ENCODE measurements at regions not wholly inside any gene's neighbourhood (a gene's known extent, or its start where the extent isn't known, plus 50 kb on each side); places are given as distances from the start of the nearest gene placed in this dataset.

GRCh38 chr20:41902346-41902745 is 284.2 kb upstream of the CHD6 start:
- H3K36me3 ChIP-seq (ENCODE audit: control insufficient read depth in 1 of 2, insufficient read depth in 2 of 2, low read length in 2 of 2) = no peaks in the 10 kb centered on the region

DNA sequence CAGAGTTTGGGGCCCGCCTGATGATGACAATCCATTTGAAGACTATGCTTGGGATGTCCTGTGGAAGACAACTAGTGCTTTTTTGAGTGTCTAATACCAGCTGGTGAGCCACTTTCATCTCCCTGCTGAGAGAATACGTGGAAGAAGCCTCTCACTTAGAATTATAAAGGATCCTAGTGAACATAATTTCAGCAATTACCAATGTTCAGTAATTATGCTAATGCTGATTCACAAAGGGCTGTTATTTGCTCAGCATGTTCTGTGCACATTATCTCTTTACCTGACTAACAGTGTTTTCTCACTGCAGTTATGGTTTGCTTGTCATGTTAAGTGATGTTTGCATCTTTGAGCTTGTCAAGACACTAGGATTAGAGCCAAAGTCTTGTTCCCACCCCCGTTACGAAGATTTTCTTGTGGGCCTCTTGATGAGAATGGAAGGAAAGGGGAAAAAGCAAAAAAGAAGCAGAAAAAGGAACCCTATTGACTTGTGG is 282.1 kb upstream of the CHD6 start:
- ChIA-PET RAD21 (ENCODE audit: low non-redundant PET in 1 of 2, low total read pairs in 2 of 2, uncharacterized antibody in 2 of 2, unreplicated experiment in 2 of 2) (no interaction called here), CTCF (no interaction called here), POLR2A (no interaction called here)
- H3K9me3 ChIP-seq (ENCODE audit: control insufficient read depth in 1 of 2, insufficient read depth in 1 of 2, low read depth in 1 of 2, low read length in 2 of 2) = no peaks in the 10 kb centered on the region
- H3K9me2 ChIP-seq (ENCODE audit: insufficient read depth) = no peaks in the 10 kb centered on the region
- no peak for DNase-seq (ENCODE audit: low read depth, low spot score)
- no peak overlapping the region for H3K27ac ChIP-seq (ENCODE audit: low read depth, low read length)
- H3K36me3 ChIP-seq (ENCODE audit: control insufficient read depth in 1 of 2, insufficient read depth in 2 of 2, low read length in 2 of 2) = no peaks in the 10 kb centered on the region
- H3K79me2 ChIP-seq (ENCODE audit: insufficient read depth, low read length) = no peaks in the 10 kb centered on the region
- intact Hi-C loops (cut with micrococcal nuclease) = no loop called here
- TF ChIP-seq ELF1 (IDR thresholded peaks at IDR 0.05; ENCODE audit: borderline replicate concordance, low read depth) (no peak), POLR2A (IDR thresholded peaks at IDR 0.05; ENCODE audit: borderline replicate concordance, extremely low read depth, insufficient read depth, insufficient read length) (no peak), ZNF274 (IDR thresholded peaks at IDR 0.05; ENCODE audit: low read depth, low read length) (no peak)
- no peaks in the 10 kb centered on the region for H3K27me3 ChIP-seq (ENCODE audit: insufficient read depth, low read length)
- no peaks in the 10 kb centered on the region for H3K4me1 ChIP-seq (ENCODE audit: control insufficient read depth in 1 of 2, insufficient read depth in 2 of 2, low read length in 2 of 2)
- BruUV-seq (replicated peaks) = no TSS peak
- H4K20me1 ChIP-seq (ENCODE audit: insufficient read depth) = no peaks in the 10 kb centered on the region
- no peak overlapping the region for H3K4me3 ChIP-seq (replicated peaks in 1 of 2; ENCODE audit: low read depth in 1 of 2, low read length in 2 of 2)
- no peak for ATAC-seq
- H3K9ac ChIP-seq (ENCODE audit: low read length) = no peak overlapping the region
- no peak overlapping the region for H2AFZ ChIP-seq (ENCODE audit: low read depth, low read length, poor library complexity, severe bottlenecking)
- H3K4me2 ChIP-seq (ENCODE audit: low read length) = no peak overlapping the region

More at GRCh38 chr20:41902346-41902745, 284.2 kb upstream of the CHD6 start:
- no peaks in the 10 kb centered on the region for H3K9me3 ChIP-seq (ENCODE audit: control insufficient read depth in 1 of 2, insufficient read depth in 1 of 2, low read depth in 1 of 2, low read length in 2 of 2)
- no peak overlapping the region for H3K9ac ChIP-seq (ENCODE audit: low read length)
- ChIA-PET CTCF (no interaction called here), POLR2A (no interaction called here), RAD21 (ENCODE audit: low non-redundant PET in 1 of 2, low total read pairs in 2 of 2, uncharacterized antibody in 2 of 2, unreplicated experiment in 2 of 2) (no interaction called here)
- no peaks in the 10 kb centered on the region for H3K79me2 ChIP-seq (ENCODE audit: insufficient read depth, low read length)
- H4K20me1 ChIP-seq (ENCODE audit: insufficient read depth) = no peaks in the 10 kb centered on the region
- BruUV-seq (replicated peaks) = no TSS peak
- H2AFZ ChIP-seq (ENCODE audit: low read depth, low read length, poor library complexity, severe bottlenecking) = no peak overlapping the region
- no peaks in the 10 kb centered on the region for H3K27me3 ChIP-seq (ENCODE audit: insufficient read depth, low read length)
- H3K4me2 ChIP-seq (ENCODE audit: low read length) = no peak overlapping the region
- no peak overlapping the region for H3K4me3 ChIP-seq (replicated peaks in 1 of 2; ENCODE audit: low read depth in 1 of 2, low read length in 2 of 2)
- no peak overlapping the region for H3K27ac ChIP-seq (ENCODE audit: low read depth, low read length)
- TF ChIP-seq CEBPB (IDR thresholded peaks at IDR 0.05; ENCODE audit: low read depth) (no peak), SP1 (IDR thresholded peaks at IDR 0.05; ENCODE audit: low read depth) (no peak)
- no peak for DNase-seq (ENCODE audit: low read depth, low spot score)
- no peak for ATAC-seq
- intact Hi-C loops (cut with micrococcal nuclease) = no loop called here
- H3K4me1 ChIP-seq (ENCODE audit: control insufficient read depth in 1 of 2, insufficient read depth in 2 of 2, low read length in 2 of 2) = no peaks in the 10 kb centered on the region
- no peaks in the 10 kb centered on the region for H3K9me2 ChIP-seq (ENCODE audit: insufficient read depth)
